Liver (tissue), 8 donors: ENCODE measurements at regions not wholly inside any gene's neighbourhood (a gene's known extent, or its start where the extent isn't known, plus 50 kb on each side); places are given as distances from the start of the nearest gene placed in this dataset.

Experiments used
- DNase-seq: peaks from one replicate; pipeline ENCODE4 v3.0.0-alpha.2; 2017; ENCODE audit warnings: low spot score
- H3K27ac ChIP-seq, 2 donors: one replicate each; pipeline ENCODE4 v1.7.0; 2013; ENCODE audit warnings: inconsistent platforms in 2 of 2, low read length in 2 of 2, control low read depth in 1 of 2, low read depth in 1 of 2, mild to moderate bottlenecking in 1 of 2
- H3K27me3 ChIP-seq, 4 donors: one replicate each; pipeline versions ENCODE4 v1.6.1 to v1.7.0; 2013; ENCODE audit warnings: low read length in 3 of 4, inconsistent platforms in 1 of 4, mild to moderate bottlenecking in 1 of 4, moderate library complexity in 1 of 4; ENCODE audit not compliant: control insufficient read depth in 4 of 4, insufficient read depth in 4 of 4
- H3K36me3 ChIP-seq, 4 donors: one replicate each; pipeline versions ENCODE4 v1.6.1 to v1.7.0; 2013; ENCODE audit warnings: low read length in 3 of 4, mild to moderate bottlenecking in 3 of 4, low read depth in 1 of 4, moderate library complexity in 1 of 4; ENCODE audit not compliant: control insufficient read depth in 4 of 4, insufficient read depth in 3 of 4
- H3K4me1 ChIP-seq, 4 donors: one replicate each; pipeline versions ENCODE4 v1.6.1 to v1.7.0; 2013; ENCODE audit warnings: low read length in 3 of 4, mild to moderate bottlenecking in 3 of 4, moderate library complexity in 1 of 4; ENCODE audit not compliant: control insufficient read depth in 4 of 4, insufficient read depth in 4 of 4
- H3K4me3 ChIP-seq, 3 donors: one replicate each; pipeline versions ENCODE4 v1.6.1 to v1.7.0; 2013; ENCODE audit warnings: low read length in 3 of 3, control low read depth in 1 of 3, low read depth in 1 of 3, mild to moderate bottlenecking in 1 of 3
- H3K9ac ChIP-seq, 2 donors: one replicate each; pipeline ENCODE4 v1.7.0; 2013; ENCODE audit warnings: low read length in 2 of 2, mild to moderate bottlenecking in 2 of 2, moderate library complexity in 2 of 2, control low read depth in 1 of 2, low read depth in 1 of 2
- H3K9me3 ChIP-seq, 4 donors: one replicate each; pipeline versions ENCODE4 v1.6.1 to v1.7.0; 2013; ENCODE audit warnings: low read length in 3 of 4; ENCODE audit not compliant: control insufficient read depth in 4 of 4
- ATF3 ChIP-seq: IDR thresholded peaks from 2 replicates; pipeline ENCODE4 v1.6.1; 2016; ENCODE audit warnings: antibody characterized with exemption
- EGR1 ChIP-seq, 2 donors: IDR thresholded peaks; 2 replicates each; pipeline ENCODE4 v1.6.1; 2016 to 2018; ENCODE audit warnings: antibody characterized with exemption in 2 of 2, low read depth in 2 of 2
- FOXA1 ChIP-seq: IDR thresholded peaks from 2 replicates; pipeline ENCODE4 v1.6.1; 2016; ENCODE audit warnings: antibody characterized with exemption
- FOXA2 ChIP-seq: IDR thresholded peaks from 2 replicates; pipeline ENCODE4 v1.6.1; 2016; ENCODE audit warnings: antibody characterized with exemption
- HNF4A ChIP-seq, 2 donors: conservative IDR thresholded peaks; 2 replicates each; pipeline ENCODE4 v1.6.1; 2016; ENCODE audit warnings: antibody characterized with exemption in 2 of 2, mild to moderate bottlenecking in 2 of 2
- HNF4G ChIP-seq: IDR thresholded peaks from 2 replicates; pipeline ENCODE4 v1.6.1; 2016; ENCODE audit warnings: antibody characterized with exemption
- JUND ChIP-seq, 2 donors: IDR thresholded peaks; 2 replicates each; pipeline ENCODE4 v1.6.1; 2016; ENCODE audit warnings: antibody characterized with exemption in 2 of 2
- NR2F2 ChIP-seq: IDR thresholded peaks from 2 replicates; pipeline ENCODE4 v1.6.1; 2016; ENCODE audit warnings: antibody characterized with exemption
- RAD21 ChIP-seq, 2 donors: IDR thresholded peaks; 2 replicates each; pipeline ENCODE4 v1.6.1; 2016; ENCODE audit warnings: antibody characterized with exemption in 2 of 2, mild to moderate bottlenecking in 2 of 2
- REST ChIP-seq: IDR thresholded peaks from 2 replicates; pipeline ENCODE4 v1.6.1; 2016; ENCODE audit warnings: antibody characterized with exemption, mild to moderate bottlenecking
- RXRA ChIP-seq, 2 donors: IDR thresholded peaks; 2 replicates each; pipeline ENCODE4 v1.6.1; 2017 to 2018; ENCODE audit warnings: antibody characterized with exemption in 2 of 2, mild to moderate bottlenecking in 1 of 2
- SP1 ChIP-seq: IDR thresholded peaks from 2 replicates; pipeline ENCODE4 v1.6.1; 2018; ENCODE audit warnings: antibody characterized with exemption, mild to moderate bottlenecking
- TAF1 ChIP-seq: conservative IDR thresholded peaks from 2 replicates; pipeline ENCODE4 v1.6.1; 2016; ENCODE audit warnings: antibody characterized with exemption, mild to moderate bottlenecking
- YY1 ChIP-seq: IDR thresholded peaks from 2 replicates; pipeline ENCODE4 v1.6.1; 2016; ENCODE audit warnings: antibody characterized with exemption, mild to moderate bottlenecking
- WGBS: extraction: QIAGEN DNeasy Blood & Tissue Kit; methylation state at CpG from one replicate; pipeline ENCODE4 v1.1.7; 2013; 5-methylcytosine and 5-hydroxymethylcytosine counted together
- TF ChIP-seq, protein P1 (sequence below): fragments of 150-350 bp; IDR thresholded peaks from 2 replicates; pipeline ENCODE4 v1.5.1; 2017; ENCODE audit warnings: improper control_type of control experiment, low read depth, low read length; ENCODE audit not compliant: missing input control
- TF ChIP-seq, protein P2 (sequence below): IDR thresholded peaks from 2 replicates; pipeline ENCODE4 v1.6.1; 2016; ENCODE audit warnings: antibody characterized with exemption
- TF ChIP-seq, protein P3 (sequence below): IDR thresholded peaks from 2 replicates; pipeline ENCODE4 v1.6.1; 2016; ENCODE audit warnings: antibody characterized with exemption
- donor health status: healthy.
- donor health status: healthy.
- donor health status: healthy.
- donor health status: healthy.
- donor health status: healthy.

DNA sequence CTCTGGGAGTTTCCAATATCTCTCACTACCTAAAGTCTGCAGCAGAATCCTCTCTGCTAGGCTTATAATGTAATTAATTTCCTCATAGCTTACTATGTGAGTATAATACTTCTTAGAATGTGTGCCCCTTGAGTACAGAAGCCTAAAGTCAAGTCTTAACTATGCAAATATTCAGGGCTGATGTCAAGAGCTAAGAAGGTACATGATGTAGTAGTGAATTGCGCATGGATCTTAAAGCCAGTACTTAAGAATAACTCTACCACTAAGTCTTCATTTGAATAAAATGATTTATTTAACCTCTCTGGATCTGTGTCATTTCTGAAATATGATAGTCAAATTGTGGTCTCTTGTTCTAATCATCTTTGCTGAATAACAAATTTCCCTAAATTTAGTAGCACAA lies 442.9 kb downstream of the DTWD2 start (continued):
- TF ChIP-seq, protein P1, sequence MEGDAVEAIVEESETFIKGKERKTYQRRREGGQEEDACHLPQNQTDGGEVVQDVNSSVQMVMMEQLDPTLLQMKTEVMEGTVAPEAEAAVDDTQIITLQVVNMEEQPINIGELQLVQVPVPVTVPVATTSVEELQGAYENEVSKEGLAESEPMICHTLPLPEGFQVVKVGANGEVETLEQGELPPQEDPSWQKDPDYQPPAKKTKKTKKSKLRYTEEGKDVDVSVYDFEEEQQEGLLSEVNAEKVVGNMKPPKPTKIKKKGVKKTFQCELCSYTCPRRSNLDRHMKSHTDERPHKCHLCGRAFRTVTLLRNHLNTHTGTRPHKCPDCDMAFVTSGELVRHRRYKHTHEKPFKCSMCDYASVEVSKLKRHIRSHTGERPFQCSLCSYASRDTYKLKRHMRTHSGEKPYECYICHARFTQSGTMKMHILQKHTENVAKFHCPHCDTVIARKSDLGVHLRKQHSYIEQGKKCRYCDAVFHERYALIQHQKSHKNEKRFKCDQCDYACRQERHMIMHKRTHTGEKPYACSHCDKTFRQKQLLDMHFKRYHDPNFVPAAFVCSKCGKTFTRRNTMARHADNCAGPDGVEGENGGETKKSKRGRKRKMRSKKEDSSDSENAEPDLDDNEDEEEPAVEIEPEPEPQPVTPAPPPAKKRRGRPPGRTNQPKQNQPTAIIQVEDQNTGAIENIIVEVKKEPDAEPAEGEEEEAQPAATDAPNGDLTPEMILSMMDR = no peak
- TF ChIP-seq, protein P2, sequence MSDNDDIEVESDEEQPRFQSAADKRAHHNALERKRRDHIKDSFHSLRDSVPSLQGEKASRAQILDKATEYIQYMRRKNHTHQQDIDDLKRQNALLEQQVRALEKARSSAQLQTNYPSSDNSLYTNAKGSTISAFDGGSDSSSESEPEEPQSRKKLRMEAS = no peak
- TF ChIP-seq TAF1 = no peak
- TF ChIP-seq FOXA1 = no peak
- TF ChIP-seq YY1 = no peak

DNA sequence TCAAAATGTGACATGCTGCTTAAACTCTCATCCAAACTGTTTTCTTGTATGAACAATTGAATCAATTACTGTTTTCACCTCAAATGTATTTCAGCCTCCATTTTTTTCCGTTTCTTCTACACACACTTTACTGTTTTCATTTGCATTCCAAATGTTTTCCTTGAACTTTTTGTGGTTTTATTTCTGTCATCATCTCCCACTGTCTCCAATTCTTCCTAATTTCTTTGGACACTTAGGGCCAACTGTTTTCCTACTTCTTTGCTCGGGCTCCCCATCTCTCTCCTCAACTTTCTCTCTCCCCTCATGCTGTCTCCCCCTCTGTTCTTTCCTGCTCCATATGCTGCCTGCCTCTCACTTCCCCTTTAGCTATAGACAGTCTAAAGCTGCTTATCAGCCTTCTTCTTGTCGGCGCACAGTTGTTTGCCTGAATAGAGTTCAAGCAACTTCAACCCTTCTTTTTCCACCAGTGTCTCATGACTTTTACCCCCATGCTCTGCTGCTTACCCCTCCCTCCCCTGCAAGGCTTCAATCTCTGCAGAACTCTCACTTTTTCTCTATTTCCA lies 443.4 kb downstream of the DTWD2 start:
- H3K27me3 ChIP-seq = no peaks in the 10 kb centered on the region
- H3K36me3 ChIP-seq = no peaks in the 10 kb centered on the region
- no peak overlapping the region for H3K4me3 ChIP-seq
- no peak for DNase-seq
- no peaks in the 10 kb centered on the region for H3K4me1 ChIP-seq
- WGBS = 47% methylated on average over 4 of the region's 4 CpGs
- no peak overlapping the region for H3K27ac ChIP-seq
- TF ChIP-seq FOXA2 = no peak
- no peak for TF ChIP-seq NR2F2
- TF ChIP-seq, protein P3, sequence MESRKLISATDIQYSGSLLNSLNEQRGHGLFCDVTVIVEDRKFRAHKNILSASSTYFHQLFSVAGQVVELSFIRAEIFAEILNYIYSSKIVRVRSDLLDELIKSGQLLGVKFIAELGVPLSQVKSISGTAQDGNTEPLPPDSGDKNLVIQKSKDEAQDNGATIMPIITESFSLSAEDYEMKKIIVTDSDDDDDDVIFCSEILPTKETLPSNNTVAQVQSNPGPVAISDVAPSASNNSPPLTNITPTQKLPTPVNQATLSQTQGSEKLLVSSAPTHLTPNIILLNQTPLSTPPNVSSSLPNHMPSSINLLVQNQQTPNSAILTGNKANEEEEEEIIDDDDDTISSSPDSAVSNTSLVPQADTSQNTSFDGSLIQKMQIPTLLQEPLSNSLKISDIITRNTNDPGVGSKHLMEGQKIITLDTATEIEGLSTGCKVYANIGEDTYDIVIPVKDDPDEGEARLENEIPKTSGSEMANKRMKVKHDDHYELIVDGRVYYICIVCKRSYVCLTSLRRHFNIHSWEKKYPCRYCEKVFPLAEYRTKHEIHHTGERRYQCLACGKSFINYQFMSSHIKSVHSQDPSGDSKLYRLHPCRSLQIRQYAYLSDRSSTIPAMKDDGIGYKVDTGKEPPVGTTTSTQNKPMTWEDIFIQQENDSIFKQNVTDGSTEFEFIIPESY = no peak
- TF ChIP-seq, protein P2 = no peak
- no peak for TF ChIP-seq HNF4G
- H3K9me3 ChIP-seq = peaks cover 0 to 4% (median 0%) of the 10 kb centered on the region in 4 donors
- no peak overlapping the region for H3K9ac ChIP-seq

- Histone ChIP-seq H3K27ac (no peak overlapping the region), H3K36me3 (no peaks in the 10 kb centered on the region)
- WGBS = 85% methylated on average over 2 of the region's 2 CpGs
- TF ChIP-seq ATF3 (no peak), SP1 (no peak), HNF4A (conservative IDR thresholded peaks at IDR 0.05) (no peak), EGR1 (IDR thresholded peaks at IDR 0.05; ENCODE audit: low read depth in 2 of 2) (no peak), FOXA1 (no peak), REST (no peak), FOXA2 (no peak), RXRA (IDR thresholded peaks at IDR 0.05) (no peak), HNF4G (no peak), TAF1 (no peak), JUND (IDR thresholded peaks at IDR 0.05) (no peak), RAD21 (IDR thresholded peaks at IDR 0.05) (no peak)
- TF ChIP-seq, protein P3 = no peak
- TF ChIP-seq, protein P2 = no peak
- TF ChIP-seq, protein P1 = no peak
These were observed 454.4 kb downstream of the DTWD2 start for GRCh38 chr5:118533923-118534322.

More at GRCh38 chr5:118533923-118534322, 454.4 kb downstream of the DTWD2 start:
- Histone ChIP-seq H3K9ac (no peak overlapping the region), H3K4me1 (no peaks in the 10 kb centered on the region), H3K9me3 (no peaks in the 10 kb centered on the region), H3K27me3 (no peaks in the 10 kb centered on the region), H3K4me3 (no peak overlapping the region)
- DNase-seq = no peak
